C4-2B (cell line): ENCODE measurements at regions not wholly inside any gene's neighbourhood (a gene's known extent, or its start where the extent isn't known, plus 50 kb on each side); places are given as distances from the start of the nearest gene placed in this dataset.

Experiments used
- ZFX ChIP-seq: fragments of 450-650 bp; IDR thresholded peaks from 2 replicates; pipeline ENCODE4 v1.6.1; 2017
- TF ChIP-seq, protein P1 (sequence below): fragments of 450-650 bp; conservative IDR thresholded peaks from 2 replicates; pipeline ENCODE4 v1.5.1; 2017; ENCODE audit warnings: mild to moderate bottlenecking

DNA sequence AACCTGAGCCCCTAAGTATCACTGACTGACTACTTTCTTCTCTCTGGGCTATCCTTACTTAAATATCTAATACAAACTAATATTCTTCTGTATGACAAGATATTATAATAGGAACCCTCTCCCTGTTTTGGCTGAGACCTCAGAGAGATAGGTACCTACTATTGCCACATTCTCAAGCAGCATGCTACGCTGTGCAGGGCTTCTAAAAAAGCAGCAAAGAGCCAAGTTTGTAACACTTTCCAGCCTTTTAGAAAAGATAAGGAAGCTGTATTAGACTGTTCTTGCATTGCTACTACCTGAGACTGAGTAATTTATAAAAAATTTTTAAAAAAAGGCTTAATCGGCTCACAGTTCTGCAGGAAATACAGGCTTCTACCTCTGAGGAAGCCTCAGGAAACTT lies 126.8 kb upstream of the ABI3BP start:
- TF ChIP-seq, protein P1, sequence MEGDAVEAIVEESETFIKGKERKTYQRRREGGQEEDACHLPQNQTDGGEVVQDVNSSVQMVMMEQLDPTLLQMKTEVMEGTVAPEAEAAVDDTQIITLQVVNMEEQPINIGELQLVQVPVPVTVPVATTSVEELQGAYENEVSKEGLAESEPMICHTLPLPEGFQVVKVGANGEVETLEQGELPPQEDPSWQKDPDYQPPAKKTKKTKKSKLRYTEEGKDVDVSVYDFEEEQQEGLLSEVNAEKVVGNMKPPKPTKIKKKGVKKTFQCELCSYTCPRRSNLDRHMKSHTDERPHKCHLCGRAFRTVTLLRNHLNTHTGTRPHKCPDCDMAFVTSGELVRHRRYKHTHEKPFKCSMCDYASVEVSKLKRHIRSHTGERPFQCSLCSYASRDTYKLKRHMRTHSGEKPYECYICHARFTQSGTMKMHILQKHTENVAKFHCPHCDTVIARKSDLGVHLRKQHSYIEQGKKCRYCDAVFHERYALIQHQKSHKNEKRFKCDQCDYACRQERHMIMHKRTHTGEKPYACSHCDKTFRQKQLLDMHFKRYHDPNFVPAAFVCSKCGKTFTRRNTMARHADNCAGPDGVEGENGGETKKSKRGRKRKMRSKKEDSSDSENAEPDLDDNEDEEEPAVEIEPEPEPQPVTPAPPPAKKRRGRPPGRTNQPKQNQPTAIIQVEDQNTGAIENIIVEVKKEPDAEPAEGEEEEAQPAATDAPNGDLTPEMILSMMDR: no peak
- no peak for TF ChIP-seq ZFX
